H1 (cell line): ENCODE measurements at regions not wholly inside any gene's neighbourhood (a gene's known extent, or its start where the extent isn't known, plus 50 kb on each side); places are given as distances from the start of the nearest gene placed in this dataset.

Source experiments
- CTCF ChIA-PET: fragments of 300-600 bp; sonication (Branson Sonifier 250); formaldehyde crosslinking; loops from one replicate; lab custom pipeline; 2021; ENCODE audit not compliant: partially characterized antibody; lab: Charles Lee
- POLR2A ChIA-PET: fragments of 300-600 bp; sonication (Branson Sonifier 250); formaldehyde crosslinking; loops from one replicate; lab custom pipeline; 2021; ENCODE audit warnings: inconsistent platforms; ENCODE audit not compliant: partially characterized antibody; lab: Charles Lee
- DNase-seq, 2 experiments: peaks; one replicate each; pipeline versions ENCODE4 v3.0.0 to v3.0.0-alpha.2; 2010 to 2022; ENCODE audit warnings: low spot score in 2 of 2, low read depth in 1 of 2, mixed read lengths in 1 of 2
- FAIRE-seq: peaks from 2 replicates; lab custom pipeline; 2011; peaks lifted over from hg19 to GRCh38; lab: Jason Lieb, UNC
- H2AFZ ChIP-seq: 2 replicates; pipeline ENCODE4 v1.8.1; 2012; ENCODE audit warnings: low read length, inconsistent platforms
- H2AK5ac ChIP-seq: 2 replicates; pipeline ENCODE4 v1.6.1; 2013; ENCODE audit warnings: low read depth, low read length
- H2BK120ac ChIP-seq: replicated peaks from 2 replicates; pipeline ENCODE3; 2013; ENCODE audit warnings: low read depth, low read length, inconsistent platforms
- H2BK12ac ChIP-seq: 2 replicates; pipeline ENCODE4 v1.6.1; 2013; ENCODE audit warnings: low read depth, low read length
- H2BK15ac ChIP-seq: 2 replicates; pipeline ENCODE4 v1.6.1; 2013; ENCODE audit warnings: low read length
- H2BK20ac ChIP-seq: 2 replicates; pipeline ENCODE4 v1.6.1; 2013; ENCODE audit warnings: low read length
- H2BK5ac ChIP-seq: 2 replicates; pipeline ENCODE4 v1.6.1; 2013; ENCODE audit warnings: low read depth, low read length
- H3K14ac ChIP-seq: 2 replicates; pipeline ENCODE4 v1.6.1; 2013; ENCODE audit warnings: inconsistent platforms; ENCODE audit not compliant: insufficient read length
- H3K18ac ChIP-seq: 2 replicates; pipeline ENCODE4 v1.6.1; 2013; ENCODE audit warnings: low read length; ENCODE audit errors: extremely low read depth
- H3K23ac ChIP-seq: 2 replicates; pipeline ENCODE4 v1.6.1; 2013; ENCODE audit warnings: inconsistent platforms; ENCODE audit not compliant: insufficient read length
- H3K23me2 ChIP-seq: 2 replicates; pipeline ENCODE4 v1.6.1; 2013; ENCODE audit warnings: low read depth, low read length
- H3K27ac ChIP-seq: 2 replicates; pipeline ENCODE4 v1.6.1; 2011; ENCODE audit warnings: low read depth, low read length, inconsistent platforms
- H3K27me3 ChIP-seq, 4 experiments: replicated peaks in 1 of 4; 1 replicate in 1 of 4; 2 replicates in 3 of 4; pipeline versions ENCODE4 v1.6.1 to v1.8.1; 2011 to 2013; ENCODE audit warnings: low read length in 3 of 4, mild to moderate bottlenecking in 3 of 4, inconsistent platforms in 2 of 4, mixed read lengths in 2 of 4, moderate library complexity in 1 of 4; ENCODE audit not compliant: control insufficient read depth in 3 of 4, insufficient read depth in 3 of 4; ENCODE audit errors: extremely low read depth in 1 of 4
- H3K36me3 ChIP-seq, 4 experiments: 2 replicates each; pipeline versions ENCODE4 v1.6.1 to v1.8.1; 2011 to 2013; ENCODE audit warnings: mild to moderate bottlenecking in 4 of 4, low read length in 3 of 4, moderate library complexity in 2 of 4, control low read depth in 1 of 4, inconsistent platforms in 1 of 4; ENCODE audit not compliant: insufficient read depth in 4 of 4, control insufficient read depth in 2 of 4
- H3K4ac ChIP-seq: replicated peaks from 2 replicates; pipeline ENCODE3; 2013; ENCODE audit warnings: low read length, low read depth, mixed read lengths, inconsistent platforms; ENCODE audit not compliant: insufficient read length
- H3K4me1 ChIP-seq, 4 experiments: replicated peaks in 1 of 4; 1 replicate in 1 of 4; 2 replicates in 3 of 4; pipeline versions ENCODE4 v1.6.1 to v1.8.1; 2011 to 2013; ENCODE audit warnings: low read length in 3 of 4, inconsistent platforms in 2 of 4, mixed read lengths in 1 of 4; ENCODE audit not compliant: insufficient read depth in 4 of 4, control insufficient read depth in 3 of 4
- H3K4me2 ChIP-seq, 2 experiments: 2 replicates each; pipeline versions ENCODE4 v1.6.1 to v1.8.1; 2011 to 2013; ENCODE audit warnings: low read depth in 2 of 2, low read length in 2 of 2, control low read depth in 1 of 2, inconsistent platforms in 1 of 2, mild to moderate bottlenecking in 1 of 2; ENCODE audit not compliant: insufficient read depth in 1 of 2
- H3K4me3 ChIP-seq, 4 experiments: fragments of 200-600, 300-600 bp in 1 of 4; sonication (generic), shearing (Covaris generic), sonication (Bioruptor Twin) in 1 of 4; 2 replicates each; pipeline versions ENCODE4 v1.5.1 to v1.8.1; 2011 to 2016; ENCODE audit warnings: low read length in 4 of 4, low read depth in 3 of 4, control low read depth in 2 of 4, inconsistent platforms in 2 of 4, mild to moderate bottlenecking in 2 of 4, mixed read lengths in 1 of 4, moderate library complexity in 1 of 4; ENCODE audit not compliant: insufficient read depth in 2 of 4; ENCODE audit errors: extremely low read depth in 1 of 4
- H3K56ac ChIP-seq: replicated peaks from 2 replicates; pipeline ENCODE3; 2013; ENCODE audit warnings: low read depth, mild to moderate bottlenecking, mixed read lengths, low read length, inconsistent platforms; ENCODE audit not compliant: insufficient read length
- H3K79me1 ChIP-seq: 2 replicates; pipeline ENCODE4 v1.6.1; 2013; ENCODE audit warnings: low read depth, low read length, control low read depth
- H3K79me2 ChIP-seq, 2 experiments: 2 replicates each; pipeline versions ENCODE4 v1.6.1 to v1.8.1; 2012 to 2013; ENCODE audit warnings: low read length in 2 of 2, mild to moderate bottlenecking in 2 of 2, inconsistent platforms in 1 of 2; ENCODE audit not compliant: insufficient read depth in 2 of 2, control insufficient read depth in 1 of 2
- H3K9ac ChIP-seq, 4 experiments: replicated peaks in 1 of 4; 1 replicate in 1 of 4; 2 replicates in 3 of 4; pipeline versions ENCODE4 v1.6.1 to v1.8.1; 2011 to 2013; ENCODE audit warnings: low read depth in 3 of 4, low read length in 3 of 4, control low read depth in 2 of 4, mild to moderate bottlenecking in 2 of 4, moderate library complexity in 2 of 4, inconsistent platforms in 1 of 4; ENCODE audit errors: extremely low read depth in 1 of 4
- H3K9me3 ChIP-seq, 2 experiments: 2 replicates each; pipeline versions ENCODE4 v1.6.1 to v1.8.1; 2012 to 2013; ENCODE audit warnings: mild to moderate bottlenecking in 2 of 2, moderate library complexity in 2 of 2, control low read depth in 1 of 2, inconsistent platforms in 1 of 2, low read depth in 1 of 2, low read length in 1 of 2, mixed read lengths in 1 of 2; ENCODE audit not compliant: insufficient read depth in 2 of 2
- H4K20me1 ChIP-seq, 2 experiments: replicated peaks in 1 of 2; 2 replicates each; pipeline versions ENCODE3 to v1.8.1; 2011 to 2013; ENCODE audit warnings: inconsistent platforms in 2 of 2, low read length in 2 of 2, mild to moderate bottlenecking in 1 of 2; ENCODE audit not compliant: insufficient read depth in 2 of 2, control insufficient read depth in 1 of 2
- H4K5ac ChIP-seq: 2 replicates; pipeline ENCODE4 v1.6.1; 2013; ENCODE audit warnings: low read length, low read depth, mixed read lengths, inconsistent platforms; ENCODE audit not compliant: insufficient read length
- H4K8ac ChIP-seq: 2 replicates; pipeline ENCODE4 v1.8.0; 2013; ENCODE audit warnings: mild to moderate bottlenecking, moderate library complexity, low read length, inconsistent platforms; ENCODE audit not compliant: insufficient read depth; ENCODE audit errors: extremely low read depth
- H4K91ac ChIP-seq: replicated peaks from 2 replicates; pipeline ENCODE3; 2013; ENCODE audit warnings: low read length, mixed read lengths, inconsistent platforms; ENCODE audit not compliant: insufficient read length
- ASH2L ChIP-seq: fragments of 200-600, 300-600 bp; sonication (generic); IDR thresholded peaks from one replicate; pipeline ENCODE4 v1.7.1; 2017; ENCODE audit warnings: low read length
- BCL11A ChIP-seq, 2 experiments: IDR thresholded peaks; one replicate each; pipeline ENCODE4 v1.6.1; 2011; ENCODE audit warnings: low read depth in 2 of 2, low read length in 2 of 2, mild to moderate bottlenecking in 2 of 2
- BRCA1 ChIP-seq: IDR thresholded peaks from 2 replicates; pipeline ENCODE4 v1.6.1; 2012; ENCODE audit warnings: low read depth, low read length, improper control_type of control experiment
- KDM1A ChIP-seq: fragments of 200-600, 300-600 bp; sonication (generic); IDR thresholded peaks from 2 replicates; pipeline ENCODE4 v1.7.1; 2016; ENCODE audit warnings: mild to moderate bottlenecking, low read length, borderline replicate concordance
- YY1 ChIP-seq: IDR thresholded peaks from 2 replicates; pipeline ENCODE4 v1.6.1; 2011; ENCODE audit warnings: low read depth, mild to moderate bottlenecking, low read length
- WGBS, 2 experiments: shearing (Covaris generic) in 1 of 2; methylation state at CpG; one replicate each; pipeline versions ENCODE4 v1.1.6 to v1.1.7; 2013 to 2015; ENCODE audit warnings: low lambda C conversion rate in 2 of 2, mixed read lengths in 2 of 2, inconsistent platforms in 1 of 2, low coverage in 1 of 2, missing lambda C conversion rate in 1 of 2; ENCODE audit not compliant: insufficient replicate concordance in 2 of 2, insufficient coverage in 1 of 2, insufficient read length in 1 of 2; ENCODE audit errors: extremely low coverage in 1 of 2, missing lambda C conversion rate in 1 of 2; 5-methylcytosine and 5-hydroxymethylcytosine counted together

DNA sequence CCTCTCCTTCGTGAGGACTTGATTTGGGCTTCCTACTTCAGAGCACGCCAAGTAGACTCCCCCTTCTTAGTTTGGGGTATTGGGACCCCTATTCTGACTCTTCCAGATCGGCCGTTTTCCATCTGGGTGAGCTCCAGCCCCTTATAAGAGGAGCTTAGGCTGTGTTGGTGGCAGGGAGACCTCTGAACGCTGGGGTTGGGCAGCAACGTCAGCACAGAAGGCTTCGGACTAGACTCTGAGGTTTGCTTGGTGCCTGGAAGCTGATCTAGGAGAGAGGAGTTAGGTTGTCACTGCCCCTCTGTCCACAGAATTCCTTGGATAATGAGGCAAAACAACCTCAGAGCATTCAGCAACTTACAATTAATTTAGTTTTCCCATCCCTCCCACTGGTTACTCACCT lies 99.2 kb upstream of the RTL1 start:
- Histone ChIP-seq H4K91ac (no peak overlapping the region), H2BK5ac (no peak overlapping the region), H3K56ac (no peak overlapping the region), H3K27me3 (no peaks in the 10 kb centered on the region), H3K79me2 (no peaks in the 10 kb centered on the region), H3K9me3 (no peaks in the 10 kb centered on the region), H2BK12ac (no peak overlapping the region), H3K23me2 (no peaks in the 10 kb centered on the region), H3K4ac (no peak overlapping the region), H2BK20ac (no peak overlapping the region), H2AK5ac (no peak overlapping the region), H3K79me1 (no peaks in the 10 kb centered on the region), H3K14ac (no peak overlapping the region), H3K4me1 (no peaks in the 10 kb centered on the region), H3K4me2 (no peak overlapping the region), H3K23ac (no peak overlapping the region), H2BK120ac (no peak overlapping the region), H4K5ac (no peak overlapping the region), H2BK15ac (no peak overlapping the region), H2AFZ (no peak overlapping the region), H4K20me1 (no peaks in the 10 kb centered on the region), H4K8ac (no peak overlapping the region; the same call in 1 of the 2 replicates), H3K27ac (no peak overlapping the region), H3K4me3 (no peak overlapping the region), H3K18ac (no peak overlapping the region), H3K36me3 (no peaks in the 10 kb centered on the region), H3K9ac (no peak overlapping the region)
- WGBS, 2 experiments = 72% methylated on average over 7 of the region's 7 CpGs; no CpG with 5 or more reads in 1 of the 2 experiments
- ChIA-PET POLR2A (no interaction called here), CTCF (interaction anchor here (1.0 kb wide), 1 partner anchor 19 kb away, joined by 3 read pairs; no protein-coding TSS in a partner anchor)
- FAIRE-seq = no peak
- DNase-seq = no peak
- TF ChIP-seq BRCA1 (no peak), ASH2L (no peak), YY1 (no peak), BCL11A (IDR thresholded peaks at IDR 0.05; ENCODE audit: low read depth in 2 of 2, low read length in 2 of 2) (no peak), KDM1A (no peak)
